GM21529 (cell line): ENCODE measurements at regions not wholly inside any gene's neighbourhood (a gene's known extent, or its start where the extent isn't known, plus 50 kb on each side); places are given as distances from the start of the nearest gene placed in this dataset.
A peak's percentile ranks its signal among the peaks of the same experiment; 100 is the strongest.

Source experiments
- ATAC-seq: cut with Tn5 transposase; IDR thresholded peaks from one replicate; pipeline ENCODE4 v1.9.1; 2021; ENCODE audit not compliant: unreplicated experiment

DNA sequence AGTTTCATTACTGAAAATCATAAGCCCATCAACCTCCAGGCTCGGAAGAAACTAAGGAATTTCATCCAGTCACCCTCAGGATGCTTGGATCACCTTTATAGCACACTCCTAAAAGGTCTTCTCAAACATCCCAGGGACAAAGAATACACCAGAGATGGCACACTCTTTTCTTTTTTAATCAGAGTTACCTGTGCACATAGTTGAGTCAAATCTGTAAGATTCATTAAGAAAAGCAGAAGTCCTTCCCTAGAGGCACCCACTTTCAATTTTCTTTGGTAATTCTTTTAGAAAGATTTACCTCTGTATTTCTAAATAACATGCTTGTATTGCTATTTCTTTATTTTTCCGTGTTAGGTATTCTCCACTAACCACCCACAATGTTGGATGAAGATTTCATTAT is 50.6 kb upstream of the IL6 start:
- ATAC-seq = peak; percentile 42

DNA sequence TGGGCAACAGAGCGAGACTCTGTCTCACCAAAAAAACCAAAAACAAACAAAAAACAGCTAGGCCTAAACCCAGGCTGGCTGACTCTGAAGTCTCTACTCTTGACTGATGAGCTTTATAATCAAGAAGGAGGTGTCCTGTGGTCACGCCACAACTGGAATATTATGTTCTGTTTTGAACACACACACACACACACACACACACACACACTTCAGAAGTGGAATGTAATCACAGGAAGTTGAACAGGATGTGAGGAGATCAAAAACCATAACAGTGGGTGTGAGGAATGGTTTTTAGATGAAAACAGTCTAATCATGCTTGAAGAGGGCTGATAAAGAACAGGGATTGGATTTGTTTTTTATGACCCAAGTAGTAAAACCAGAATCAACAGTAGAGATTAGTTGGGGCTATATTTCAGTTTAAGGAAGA is 51.1 kb upstream of the IL6 start:
- ATAC-seq = no peak

DNA sequence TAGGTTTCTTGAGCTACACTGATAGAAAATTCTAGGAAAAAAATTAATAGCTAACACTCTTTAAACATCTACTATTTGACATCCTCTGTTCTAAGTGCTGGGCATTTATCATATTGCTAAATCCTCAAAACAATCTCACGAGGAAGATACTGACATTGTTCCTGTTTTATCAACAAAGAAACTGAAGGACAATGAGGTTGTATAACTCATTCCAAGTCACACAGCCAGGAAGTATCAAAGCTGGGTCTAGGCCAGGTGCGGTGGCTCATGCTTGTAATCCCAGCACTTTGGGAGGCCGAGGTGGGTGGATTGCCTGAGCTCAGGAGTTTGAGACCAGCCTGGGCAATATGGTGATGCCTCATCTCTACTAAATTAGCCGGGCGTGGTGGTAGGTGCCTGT is 51.6 kb upstream of the IL6 start:
- ATAC-seq = no peak

DNA sequence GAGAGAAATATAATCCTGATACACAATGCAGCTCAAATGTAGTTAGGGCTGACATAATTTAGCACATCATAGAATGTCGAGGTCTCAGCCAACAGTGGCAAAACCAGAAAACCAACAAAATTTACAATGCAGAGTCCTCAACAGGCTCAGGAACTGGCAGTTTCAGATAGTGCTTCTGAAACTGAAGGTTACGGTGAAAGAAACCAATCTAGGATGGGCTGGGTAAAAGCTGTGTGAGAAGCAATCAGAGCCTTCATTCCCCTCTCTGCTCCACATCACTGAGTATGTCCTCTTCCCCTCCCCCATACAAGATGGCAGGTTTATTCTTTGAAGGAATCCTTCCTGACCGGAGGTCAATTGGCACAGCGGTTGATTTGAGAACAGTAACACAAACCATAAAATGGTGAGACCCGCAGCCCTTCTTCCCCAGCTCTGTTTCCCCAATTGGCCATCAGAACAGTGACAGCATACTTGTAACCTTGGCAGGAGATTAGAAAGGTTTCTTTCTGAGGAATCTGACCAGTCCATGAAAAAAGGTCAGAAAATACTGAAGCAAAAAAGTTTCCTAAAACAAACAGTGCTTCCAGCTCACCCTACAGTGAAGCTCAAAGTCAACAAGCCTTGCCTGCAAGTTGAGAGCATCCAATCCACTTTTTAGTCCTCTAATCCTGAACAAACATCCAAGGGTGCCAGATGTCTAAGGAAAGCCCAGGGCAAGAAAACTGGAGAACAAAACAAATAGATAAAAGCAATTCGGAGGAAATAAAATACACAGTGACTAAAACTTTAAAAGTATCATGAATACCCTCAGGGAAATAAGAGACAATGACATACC is 53.9 kb upstream of the IL6 start:
- peak; percentile 77 for ATAC-seq

DNA sequence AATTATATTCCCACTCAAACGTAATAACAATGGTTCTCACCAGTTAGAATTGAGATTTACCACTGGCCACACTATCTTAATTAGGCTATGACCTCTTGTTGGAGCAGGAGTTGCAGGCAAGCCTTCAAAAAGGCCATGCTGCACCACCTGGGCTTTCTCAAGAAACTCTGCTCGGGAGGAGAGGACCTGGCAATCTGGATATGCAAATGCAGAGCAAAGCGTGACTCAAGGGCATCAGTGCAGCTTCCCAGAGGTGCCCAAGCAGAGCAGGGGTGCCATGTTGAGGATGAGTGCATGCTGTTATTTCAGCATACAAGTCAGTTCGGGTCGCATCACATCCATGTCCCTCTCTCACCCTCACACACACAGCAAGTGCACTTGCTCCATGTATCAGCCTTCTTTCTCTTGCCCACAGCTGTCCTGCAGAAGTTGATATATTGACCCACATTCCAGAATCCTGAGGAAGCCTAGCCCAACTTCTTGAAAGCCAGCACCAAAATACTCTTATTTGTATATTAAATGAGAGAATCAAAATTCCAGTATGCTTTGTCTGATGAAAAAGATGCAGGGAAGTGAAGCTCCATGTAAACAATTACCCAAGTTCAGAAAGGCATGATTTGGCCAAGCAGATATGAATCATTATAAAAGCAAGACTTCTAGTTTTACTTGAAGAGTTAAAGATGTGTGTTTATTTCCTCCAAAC is 55.7 kb upstream of the IL6 start:
- no peak for ATAC-seq

DNA sequence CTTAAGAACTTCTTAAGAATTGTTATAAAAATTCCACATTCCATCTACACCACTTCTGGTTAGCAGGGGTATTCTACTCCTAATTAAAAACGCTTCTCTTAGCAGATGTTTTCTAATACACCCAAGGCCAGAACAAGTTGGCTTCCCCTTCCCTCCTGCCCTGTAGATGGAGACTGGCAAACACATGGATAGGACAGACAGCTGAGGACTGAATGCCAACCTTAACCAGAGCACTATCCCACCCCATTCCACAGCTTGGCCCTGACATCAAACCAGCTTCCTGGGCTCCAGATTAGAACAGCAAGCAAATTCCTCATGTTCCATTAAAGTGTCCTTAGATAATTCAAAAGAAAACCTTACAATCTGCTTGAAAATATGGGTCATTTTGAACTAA is 56.6 kb upstream of the IL6 start:
- no peak for ATAC-seq

DNA sequence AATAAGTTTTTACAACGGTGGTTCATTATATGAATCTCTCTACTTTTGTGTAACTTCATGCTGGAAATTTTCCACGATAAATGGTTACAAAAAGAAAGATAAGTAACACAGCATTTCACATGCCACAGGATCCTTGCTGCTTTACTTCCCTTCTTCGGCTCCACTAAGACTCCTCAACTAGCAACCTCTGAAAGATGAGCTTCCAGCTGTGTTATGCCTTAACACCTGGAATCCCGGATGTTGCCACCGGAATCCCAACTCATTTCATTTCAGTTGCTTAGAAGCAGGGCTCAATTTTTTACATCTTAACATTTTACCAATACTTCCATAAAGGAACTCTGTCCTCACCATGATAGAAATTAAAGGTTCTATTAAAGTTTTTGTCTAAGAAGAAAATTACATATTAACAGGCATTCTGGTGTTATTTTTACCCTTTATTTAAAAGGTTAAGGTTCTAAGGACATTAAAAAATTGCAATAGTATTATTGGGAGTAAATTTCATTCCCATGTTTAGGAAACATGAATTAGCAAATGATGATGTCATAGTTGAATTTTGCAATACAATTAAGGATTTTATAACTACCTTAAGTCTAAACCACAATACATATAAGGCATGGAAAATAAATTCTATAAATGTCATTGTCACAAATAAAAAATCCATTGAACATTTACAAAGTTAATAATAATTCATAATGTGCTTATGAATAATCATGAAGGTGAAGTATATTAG is 57.1 kb upstream of the IL6 start:
- no peak for ATAC-seq

DNA sequence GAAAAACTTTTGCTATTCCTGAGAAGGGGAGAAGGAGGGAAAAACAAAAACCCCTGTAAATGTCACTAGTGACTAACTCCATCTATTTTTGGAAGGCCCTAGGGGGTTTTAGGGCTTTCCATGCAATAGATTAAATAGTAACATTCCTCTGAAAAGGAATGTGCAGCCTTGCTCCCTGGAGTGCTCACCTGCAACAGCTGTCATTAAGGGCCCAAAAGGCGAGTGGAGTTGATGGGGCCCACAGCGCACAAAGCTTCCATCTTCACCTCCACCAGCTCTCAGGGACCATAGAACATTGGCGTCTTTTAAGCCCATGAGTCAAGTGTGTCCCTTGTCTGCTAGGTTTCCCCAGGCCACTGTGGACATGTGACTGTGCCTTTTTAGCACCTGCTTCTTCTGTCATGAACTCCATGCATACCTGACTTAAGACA is 58.0 kb upstream of the IL6 start:
- no peak for ATAC-seq

DNA sequence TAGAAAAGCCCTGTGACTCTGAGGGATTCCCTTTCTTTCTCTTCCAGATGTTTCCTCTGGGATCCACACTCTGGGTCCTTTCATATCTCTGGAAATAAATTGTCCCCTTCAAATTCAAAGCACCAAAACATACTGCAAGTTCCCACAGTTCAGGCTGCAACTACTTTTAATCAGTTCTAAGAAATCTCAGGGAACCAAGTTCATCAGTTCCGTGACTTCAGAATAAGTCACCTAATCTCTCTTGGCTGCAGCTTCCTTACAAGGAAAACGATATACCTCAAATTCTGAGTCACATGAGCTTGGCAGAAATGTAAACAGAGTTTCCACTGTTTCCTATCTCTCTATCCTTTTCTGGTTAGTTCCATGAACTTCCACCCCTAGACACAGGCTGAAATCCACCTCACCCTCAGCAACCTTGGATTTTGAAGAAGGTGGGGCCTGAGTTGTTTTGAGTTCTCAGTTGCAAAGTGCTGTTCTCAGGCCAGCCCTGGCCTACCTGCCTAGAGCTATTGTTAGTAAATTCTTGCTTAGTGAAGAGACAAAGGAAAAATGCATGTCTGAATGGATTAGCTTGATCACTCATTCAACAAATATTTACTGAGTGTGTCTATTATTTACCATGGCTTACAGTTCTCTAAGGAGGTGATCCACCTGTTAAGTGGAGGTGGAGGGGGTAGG is 59.3 kb upstream of the IL6 start:
- no peak for ATAC-seq

DNA sequence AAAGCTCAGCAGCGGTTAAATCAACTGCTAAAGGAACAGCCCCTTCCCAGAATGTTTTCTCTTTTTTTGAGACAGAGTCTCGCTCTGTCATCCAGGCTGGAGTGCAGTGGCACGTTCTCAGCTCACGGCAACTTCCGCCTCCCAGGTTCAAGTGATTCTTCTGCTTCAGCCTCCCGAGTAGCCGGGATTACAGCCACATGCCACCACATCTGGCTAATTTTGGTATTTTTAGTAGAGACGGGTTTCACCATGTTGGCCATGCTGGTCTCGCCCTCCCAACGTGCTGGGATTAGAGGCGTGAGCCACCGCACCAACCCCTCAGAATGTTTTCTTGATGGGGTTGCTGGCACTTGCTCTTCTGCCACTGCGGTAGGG is 59.8 kb upstream of the IL6 start:
- no peak for ATAC-seq

DNA sequence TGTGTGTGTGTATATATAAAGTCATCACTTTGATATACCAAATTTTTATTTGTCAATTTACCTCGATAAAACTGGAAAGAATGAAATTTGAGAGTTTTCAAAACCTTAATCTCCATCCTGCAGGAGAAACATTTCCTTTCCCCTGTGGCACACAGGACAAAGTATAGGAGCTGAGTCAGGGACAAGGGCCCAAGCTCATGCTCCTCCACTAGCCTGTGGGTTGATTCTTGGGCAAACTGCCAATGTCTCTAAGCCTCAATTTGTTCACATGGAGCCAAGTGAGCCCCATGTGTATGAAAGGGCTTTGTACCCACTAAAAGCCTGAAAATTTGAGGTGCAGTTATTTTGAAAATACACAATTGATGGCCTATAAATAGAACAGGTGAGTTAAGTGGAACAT is 60.3 kb upstream of the IL6 start:
- no peak for ATAC-seq

DNA sequence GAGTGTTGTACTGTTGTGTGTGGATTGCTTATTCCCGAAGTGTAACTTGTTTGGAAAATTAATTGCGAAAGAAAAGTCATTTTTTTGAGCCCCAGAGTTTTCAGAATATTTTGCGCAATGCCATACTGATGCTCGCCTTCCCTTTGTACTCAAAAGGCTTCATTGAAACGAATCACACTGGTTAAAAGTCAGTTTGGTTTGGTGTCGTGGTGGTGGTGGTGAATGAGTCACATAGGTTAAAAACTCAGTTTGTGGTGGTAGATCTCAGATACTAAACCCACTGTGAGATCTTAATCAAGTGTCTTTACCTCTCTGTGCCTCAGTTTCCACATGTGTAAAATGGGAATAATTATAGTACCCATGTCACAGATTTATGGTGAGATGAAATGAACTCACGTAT is 61.1 kb upstream of the IL6 start:
- ATAC-seq = no peak

DNA sequence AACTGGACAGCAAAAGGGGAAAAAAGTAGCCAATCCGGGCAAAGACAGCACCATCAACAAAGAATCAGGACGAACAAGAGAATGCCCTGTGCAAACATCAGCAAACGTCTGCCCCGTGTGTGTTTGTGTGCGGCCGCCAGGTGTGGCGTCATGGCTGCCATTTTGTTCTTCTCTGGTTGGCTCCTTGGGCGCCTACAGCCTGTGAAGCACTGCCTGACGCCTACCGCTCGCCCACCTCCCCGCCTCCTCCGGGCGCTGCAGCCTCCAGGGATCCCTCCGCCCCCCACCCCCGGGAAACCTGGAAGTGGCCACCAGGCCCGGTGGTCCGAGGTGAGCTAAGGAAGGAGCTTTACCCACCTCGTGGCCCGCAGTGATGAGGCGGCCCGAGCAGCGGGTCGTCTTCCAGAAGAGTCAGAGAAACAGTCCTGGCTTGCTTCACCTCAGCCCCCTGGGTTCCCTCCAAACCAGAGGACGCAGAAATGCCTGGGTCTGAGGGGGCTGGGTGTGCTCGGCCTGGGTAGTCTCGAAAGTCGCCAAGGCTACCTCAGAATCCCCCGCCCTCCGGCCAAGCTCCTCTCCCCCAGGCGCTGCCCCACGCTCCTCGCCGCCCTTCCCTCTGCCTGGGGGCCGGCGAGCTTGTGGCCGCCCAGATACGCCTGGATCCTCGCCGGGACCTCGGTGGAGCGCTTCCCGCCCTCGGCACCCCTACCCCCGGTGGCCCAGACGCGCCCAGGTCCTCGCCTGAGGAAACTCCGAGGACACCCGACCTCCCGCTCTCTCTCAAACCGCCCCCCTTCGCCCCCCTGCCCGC is 61.8 kb upstream of the IL6 start:
- ATAC-seq = no peak

DNA sequence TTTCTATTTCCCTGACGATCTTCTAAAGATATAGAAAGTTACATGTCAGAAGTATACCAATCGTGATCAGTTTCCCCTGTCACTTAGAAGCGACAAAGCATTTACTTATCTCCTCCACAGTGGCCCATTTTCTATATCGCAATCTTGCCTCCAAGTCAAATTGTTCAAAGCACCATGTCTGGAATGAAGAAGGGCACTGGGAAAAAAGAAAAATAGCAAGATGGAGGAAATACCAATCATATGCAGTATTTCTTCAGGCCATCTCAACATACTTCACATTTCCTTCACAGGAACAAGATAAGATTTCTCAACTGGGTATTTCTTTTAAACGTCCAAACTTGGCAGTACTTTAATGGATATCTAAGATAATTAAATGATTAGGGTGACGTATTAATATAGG is 63.3 kb upstream of the IL6 start:
- ATAC-seq = no peak

DNA sequence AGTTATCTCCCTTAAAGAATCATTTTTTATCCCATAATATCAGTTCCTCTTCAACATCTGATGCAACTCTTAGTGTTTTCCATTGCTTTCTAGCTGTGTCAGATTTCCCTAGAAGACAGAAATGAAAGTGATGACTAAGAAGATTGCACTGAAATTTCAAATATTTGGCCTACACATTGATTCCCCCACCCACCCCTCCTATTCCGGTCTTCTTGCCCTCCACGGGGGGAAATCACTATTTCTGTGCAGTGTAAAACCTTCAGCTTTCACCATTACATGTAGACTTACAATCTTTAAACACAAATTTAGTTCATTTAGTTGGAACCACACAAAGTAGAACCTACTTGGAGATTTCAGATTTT is 63.7 kb upstream of the IL6 start:
- no peak for ATAC-seq

DNA sequence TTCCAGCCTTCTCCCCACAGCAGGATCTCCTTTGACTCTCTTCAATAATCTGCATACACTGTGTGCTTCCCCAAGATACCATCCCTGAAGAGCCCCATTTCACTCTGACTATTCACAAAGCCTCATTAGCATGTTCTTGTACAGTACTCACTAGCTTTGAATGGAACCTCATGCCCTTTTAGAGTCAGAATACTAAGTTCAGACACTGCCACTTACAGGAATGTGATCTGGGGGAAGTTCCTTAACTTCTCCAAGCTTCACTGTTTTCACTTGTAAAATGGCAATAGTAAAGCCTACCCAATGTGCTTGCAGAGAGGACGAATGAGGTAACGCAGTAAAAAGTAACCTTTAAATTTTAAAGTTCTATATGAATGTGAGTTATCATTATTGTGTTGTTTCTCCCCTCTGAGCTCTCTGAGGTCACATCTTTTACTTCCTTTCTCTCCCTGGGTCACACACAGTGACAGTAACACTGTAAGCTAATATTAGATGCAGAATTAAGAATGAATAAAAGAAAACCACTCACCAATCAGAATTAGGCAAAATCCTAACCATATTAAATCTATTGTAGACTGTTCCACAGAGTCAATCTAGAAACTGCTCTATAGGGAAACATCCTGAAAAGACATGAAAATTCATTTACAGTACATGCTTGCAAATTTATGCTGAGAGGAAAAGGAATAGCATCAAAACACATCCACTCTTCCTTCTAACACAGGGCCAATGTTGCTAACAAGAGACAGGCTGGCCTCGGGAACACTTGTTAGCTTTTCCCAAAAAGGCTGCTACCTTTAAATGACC is 64.2 kb upstream of the IL6 start:
- peak; percentile 60 for ATAC-seq

DNA sequence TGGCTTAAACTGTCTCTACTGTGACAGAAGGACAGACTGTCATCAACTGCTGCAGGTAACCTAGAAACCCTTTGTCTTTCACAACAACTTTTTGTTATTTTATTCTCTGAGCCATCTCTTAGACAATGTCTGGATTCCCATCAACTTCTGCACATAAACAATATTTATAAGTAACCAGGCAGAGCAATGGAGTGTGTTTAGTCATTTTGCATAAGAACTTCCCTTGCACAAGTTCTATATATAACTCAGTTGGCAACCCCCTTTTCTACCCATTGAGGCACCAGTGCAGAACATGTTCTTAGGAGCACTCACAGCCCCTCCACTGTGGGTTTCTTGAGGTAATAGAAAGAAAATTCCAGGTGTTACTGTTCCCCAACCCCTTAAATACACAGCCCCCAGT is 65.0 kb upstream of the IL6 start:
- ATAC-seq = peak; percentile 52

DNA sequence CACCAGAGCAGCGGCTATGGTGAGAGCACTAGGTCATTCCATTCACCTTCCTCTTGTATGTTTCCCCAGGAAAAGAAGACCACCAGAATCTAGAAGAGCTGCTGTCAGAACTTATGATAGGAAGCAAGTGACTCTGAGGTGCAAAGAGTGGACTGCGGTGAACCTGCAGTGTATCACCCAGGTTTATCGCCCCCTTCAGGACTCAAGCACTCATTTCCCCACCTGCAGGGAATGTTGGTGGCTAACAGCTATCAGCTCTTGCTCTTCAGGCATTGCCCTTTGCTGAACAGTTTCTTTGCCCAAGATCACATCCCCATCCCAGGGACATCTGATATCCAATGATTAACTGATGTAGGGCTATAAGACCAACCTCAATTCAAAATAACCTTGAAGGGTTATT is 66.3 kb upstream of the IL6 start:
- no peak for ATAC-seq

DNA sequence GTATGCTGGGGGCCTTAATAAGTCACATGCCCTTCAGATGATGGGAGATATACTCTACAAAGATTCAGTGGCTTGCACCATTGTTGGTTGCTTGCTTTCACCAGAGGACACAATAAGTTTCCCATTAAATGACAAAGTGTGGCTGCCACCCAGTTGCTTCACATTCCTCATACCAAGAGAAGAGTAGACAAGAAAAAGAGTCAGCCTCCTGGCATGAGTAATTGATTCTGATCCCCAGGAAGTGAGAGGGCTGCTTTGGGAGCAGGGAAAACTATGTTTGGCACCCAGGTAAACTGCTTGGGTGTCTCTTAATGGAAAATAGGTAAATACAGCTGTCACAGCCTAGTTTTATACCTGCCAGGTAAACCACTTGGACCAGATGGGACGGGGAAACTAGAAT is 66.7 kb upstream of the IL6 start:
- no peak for ATAC-seq

DNA sequence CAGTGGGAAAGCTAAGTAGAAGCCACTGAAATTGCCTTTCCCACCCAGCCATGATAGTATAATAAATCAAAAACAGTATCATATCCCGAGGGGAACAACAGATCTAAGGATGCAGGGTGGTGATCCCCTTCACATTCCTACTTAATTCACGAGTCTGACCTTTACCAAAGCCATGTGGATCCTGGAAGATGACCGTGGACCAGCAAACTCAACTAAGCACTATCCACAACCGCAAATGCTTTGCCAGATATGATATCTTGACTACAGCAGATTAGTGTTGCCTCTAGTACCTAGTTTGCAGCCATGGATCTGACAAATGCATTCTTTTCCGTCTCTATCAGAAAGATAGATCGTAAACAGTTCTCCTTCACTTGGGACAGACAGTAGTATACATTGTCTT is 67.3 kb upstream of the IL6 start:
- ATAC-seq = no peak
